A549 (cell line): ENCODE measurements at regions not wholly inside any gene's neighbourhood (a gene's known extent, or its start where the extent isn't known, plus 50 kb on each side); places are given as distances from the start of the nearest gene placed in this dataset.

Experiments
- BCL3 ChIP-seq: fragments of >200 bp; sonication (Bioruptor Twin); formaldehyde crosslinking; IDR thresholded peaks from 3 replicates; pipeline ENCODE4 v1.6.1; 2016
- CHD4 ChIP-seq: fragments of 200-600 bp; sonication (generic); IDR thresholded peaks from 2 replicates; pipeline ENCODE4 v1.6.1; 2016; ENCODE audit warnings: antibody characterized with exemption, mild to moderate bottlenecking, borderline replicate concordance
- CTCF ChIP-seq: fragments of >200 bp; sonication (Bioruptor Twin); formaldehyde crosslinking; IDR thresholded peaks from 3 replicates; pipeline ENCODE4 v1.5.1; 2016
- EP300 ChIP-seq, 2 experiments: fragments of >200 bp; sonication (Bioruptor Twin); formaldehyde crosslinking; IDR thresholded peaks; 2 replicates in 1 of 2; 3 replicates in 1 of 2; pipeline ENCODE4 v1.6.1; 2016 to 2017
- HOXA7 ChIP-seq: fragments of 250-450 bp; sonication (Bioruptor Pico); IDR thresholded peaks from 2 replicates; pipeline ENCODE4 v1.5.0; 2020; ENCODE audit warnings: mild to moderate bottlenecking, moderate library complexity
- JUNB ChIP-seq: fragments of >200 bp; sonication (Bioruptor Twin); formaldehyde crosslinking; IDR thresholded peaks from 2 replicates; pipeline ENCODE4 v1.6.1; 2016
- POLR2A ChIP-seq: IDR thresholded peaks from 2 replicates; pipeline ENCODE4 v1.6.1; 2012; ENCODE audit warnings: mild to moderate bottlenecking, low read length
- SREBF2 ChIP-seq: fragments of 450-650 bp; IDR thresholded peaks from 2 replicates; pipeline ENCODE4 v1.6.1; 2014; ENCODE audit warnings: mild to moderate bottlenecking, moderate library complexity
- USF2 ChIP-seq: fragments of 450-650 bp; IDR thresholded peaks from 2 replicates; pipeline ENCODE4 v1.6.1; 2014; ENCODE audit warnings: antibody characterized with exemption
- ZSCAN20 ChIP-seq: fragments of 250-450 bp; sonication (Bioruptor Pico); IDR thresholded peaks from 2 replicates; pipeline ENCODE4 v1.8.0; 2022; ENCODE audit warnings: mild to moderate bottlenecking, moderate library complexity

GRCh38 chr20:12375967-12376366 is 458.3 kb downstream of the BTBD3 start:
- TF ChIP-seq CTCF (no peak), POLR2A (no peak), EP300 (IDR thresholded peaks at IDR 0.05) (no peak), USF2 (no peak), BCL3 (no peak), CHD4 (no peak), SREBF2 (no peak), JUNB (no peak), ZSCAN20 (no peak), HOXA7 (CRISPR knock-in tag) (no peak)
